Raji (cell line): ENCODE measurements at regions not wholly inside any gene's neighbourhood (a gene's known extent, or its start where the extent isn't known, plus 50 kb on each side); places are given as distances from the start of the nearest gene placed in this dataset.

ENCODE experiments used
- POLR2A ChIP-seq: IDR thresholded peaks from 2 replicates; pipeline ENCODE4 v1.6.1; 2011; ENCODE audit warnings: low read depth, low read length, control low read depth; ENCODE audit not compliant: insufficient read depth

DNA sequence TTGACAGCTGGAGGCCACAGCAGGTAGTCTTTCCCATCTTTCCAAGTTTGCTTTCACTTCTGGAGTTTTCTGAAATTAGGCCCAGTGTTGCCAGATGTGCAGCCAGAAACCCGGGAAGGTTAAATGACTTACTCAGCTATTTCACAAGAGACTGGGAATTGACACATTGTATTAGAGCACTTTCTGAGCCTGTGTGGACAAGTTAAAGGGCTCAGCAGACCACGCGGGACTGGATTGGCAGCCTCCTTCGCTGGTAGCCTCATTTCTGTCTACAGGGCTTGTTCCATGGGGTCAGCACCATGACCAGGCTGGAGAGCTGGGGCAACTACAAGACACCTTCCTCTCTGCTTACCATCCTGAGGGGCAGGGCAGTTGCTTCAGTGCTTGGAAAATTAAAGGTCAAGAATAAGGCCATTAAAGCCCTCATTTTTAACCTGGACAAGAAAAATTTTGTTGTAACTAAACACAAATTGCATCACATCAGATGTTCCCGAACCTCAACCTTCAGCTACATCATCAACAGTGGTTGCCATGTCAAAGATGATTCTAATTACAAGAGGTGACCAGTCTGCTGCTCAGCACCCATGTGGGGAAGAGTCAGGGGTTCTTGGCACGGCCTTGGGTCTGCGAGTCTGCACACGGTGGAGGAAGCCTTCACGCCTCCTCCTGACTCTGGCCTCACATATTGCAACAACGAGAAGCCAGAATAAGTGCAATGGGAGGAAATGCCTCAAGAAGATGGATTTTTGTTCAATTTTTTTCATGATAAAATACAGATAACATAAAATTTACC, 279.5 kb upstream of the RAB6C start:
- no peak for TF ChIP-seq POLR2A

DNA sequence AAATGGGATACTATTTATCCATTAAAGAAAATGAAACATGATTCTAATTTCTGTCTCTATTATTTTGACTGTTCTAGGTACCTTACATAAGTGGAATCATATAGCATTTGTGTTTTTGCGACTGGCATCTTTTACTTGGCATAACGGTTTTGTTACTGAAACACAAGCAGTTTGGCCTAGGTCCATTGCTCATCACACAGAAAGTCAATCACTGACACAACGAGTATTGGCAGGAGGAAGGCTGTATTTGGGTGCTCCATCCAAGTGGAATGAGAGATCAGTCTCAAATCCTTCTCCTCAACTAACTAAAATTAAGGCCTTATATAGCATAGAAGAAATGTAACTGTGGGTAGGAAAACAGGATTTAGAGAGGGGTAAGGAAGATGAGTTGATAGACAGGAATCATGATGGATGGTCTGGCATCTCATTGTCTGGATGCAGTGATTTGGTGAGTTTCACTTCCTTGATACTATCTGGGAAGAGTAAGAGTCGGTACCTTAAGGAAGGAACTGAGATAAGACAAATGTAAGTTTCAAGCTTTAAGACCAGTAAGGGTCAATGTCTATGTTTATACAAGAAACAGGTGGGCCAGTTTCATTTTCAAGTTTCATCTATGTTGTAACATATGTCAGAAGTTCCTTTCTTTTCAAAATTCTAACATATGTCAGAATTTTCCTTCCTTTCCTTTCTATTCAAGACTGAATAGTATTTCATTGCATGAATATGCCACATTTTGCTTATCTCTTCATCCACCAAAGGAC, 276.9 kb upstream of the RAB6C start:
- TF ChIP-seq POLR2A, result no peak

DNA sequence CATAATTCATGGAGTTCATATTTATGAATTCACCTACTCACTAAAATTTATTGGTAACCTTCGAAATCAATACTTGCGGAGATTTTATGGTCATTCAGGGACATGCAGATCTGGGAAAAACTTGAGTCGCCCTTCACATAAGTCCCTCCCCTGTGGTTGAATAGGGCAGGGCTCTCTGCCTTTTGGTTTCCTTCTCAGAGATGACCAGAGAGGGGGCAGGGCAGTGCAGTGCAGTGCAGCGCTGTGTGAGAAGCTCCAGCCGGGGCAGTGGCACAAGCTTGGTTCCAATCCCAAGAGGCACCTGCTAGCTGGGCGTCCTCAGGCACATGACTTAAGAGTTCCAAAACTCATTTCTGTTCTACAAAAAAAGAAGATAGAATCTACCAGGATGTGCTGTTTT, 274.4 kb upstream of the RAB6C start:
- no peak for TF ChIP-seq POLR2A

DNA sequence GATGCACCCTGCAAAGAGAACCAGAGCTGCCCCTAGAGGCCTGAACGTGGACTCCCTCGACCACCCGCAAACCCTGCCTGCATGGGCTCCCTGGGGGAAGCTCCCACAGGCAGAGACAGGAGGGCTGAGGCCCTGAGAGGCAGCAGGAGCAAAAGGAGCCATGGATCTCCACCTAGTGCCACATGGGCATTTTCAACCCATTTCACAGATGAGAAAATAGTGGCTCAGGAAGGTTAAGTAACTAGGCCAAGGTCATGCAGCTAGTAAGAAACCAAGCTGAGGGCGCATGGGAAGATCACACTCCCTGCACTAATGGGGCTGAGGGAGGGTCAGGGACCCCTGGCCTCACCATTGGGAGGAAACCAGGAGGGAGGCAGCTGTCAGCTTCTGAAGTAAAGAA, 271.7 kb upstream of the RAB6C start:
- TF ChIP-seq POLR2A, result no peak

DNA sequence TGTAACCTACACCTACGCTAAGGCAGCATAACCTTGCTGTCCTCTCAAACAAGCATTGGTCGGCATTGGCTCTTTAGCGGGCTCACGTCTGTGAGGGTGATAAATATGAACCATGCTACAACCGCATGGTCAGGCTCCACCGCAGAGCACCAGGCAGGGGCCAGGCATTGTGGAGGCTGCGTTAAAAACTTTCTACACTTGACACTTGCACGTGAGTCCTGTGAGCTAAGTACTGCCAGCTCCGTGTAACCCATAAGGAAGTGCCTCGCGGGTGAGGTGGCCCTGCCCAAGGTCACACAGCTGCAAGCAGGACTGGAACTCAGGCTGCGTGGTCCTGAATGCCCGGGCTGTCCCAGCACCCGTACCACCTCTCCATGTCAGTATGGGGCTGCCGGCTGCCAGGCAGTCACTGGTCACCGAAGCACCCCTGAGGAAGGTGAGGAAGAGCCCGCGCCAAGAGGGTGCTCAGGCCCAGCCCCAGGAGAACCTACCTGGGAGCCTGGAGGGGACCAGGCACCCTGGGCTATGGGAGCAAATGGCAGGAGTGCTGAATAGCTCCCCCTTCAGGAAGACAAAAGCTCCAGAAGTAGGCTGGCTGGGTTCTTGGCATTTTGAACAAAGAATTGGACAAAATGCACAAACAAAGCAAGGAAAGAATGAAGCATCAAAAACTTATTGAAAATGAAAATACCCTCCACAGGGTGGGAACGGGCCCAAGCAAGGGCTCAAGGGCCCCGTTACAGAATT, 271.1 kb upstream of the RAB6C start:
- TF ChIP-seq POLR2A, result no peak

DNA sequence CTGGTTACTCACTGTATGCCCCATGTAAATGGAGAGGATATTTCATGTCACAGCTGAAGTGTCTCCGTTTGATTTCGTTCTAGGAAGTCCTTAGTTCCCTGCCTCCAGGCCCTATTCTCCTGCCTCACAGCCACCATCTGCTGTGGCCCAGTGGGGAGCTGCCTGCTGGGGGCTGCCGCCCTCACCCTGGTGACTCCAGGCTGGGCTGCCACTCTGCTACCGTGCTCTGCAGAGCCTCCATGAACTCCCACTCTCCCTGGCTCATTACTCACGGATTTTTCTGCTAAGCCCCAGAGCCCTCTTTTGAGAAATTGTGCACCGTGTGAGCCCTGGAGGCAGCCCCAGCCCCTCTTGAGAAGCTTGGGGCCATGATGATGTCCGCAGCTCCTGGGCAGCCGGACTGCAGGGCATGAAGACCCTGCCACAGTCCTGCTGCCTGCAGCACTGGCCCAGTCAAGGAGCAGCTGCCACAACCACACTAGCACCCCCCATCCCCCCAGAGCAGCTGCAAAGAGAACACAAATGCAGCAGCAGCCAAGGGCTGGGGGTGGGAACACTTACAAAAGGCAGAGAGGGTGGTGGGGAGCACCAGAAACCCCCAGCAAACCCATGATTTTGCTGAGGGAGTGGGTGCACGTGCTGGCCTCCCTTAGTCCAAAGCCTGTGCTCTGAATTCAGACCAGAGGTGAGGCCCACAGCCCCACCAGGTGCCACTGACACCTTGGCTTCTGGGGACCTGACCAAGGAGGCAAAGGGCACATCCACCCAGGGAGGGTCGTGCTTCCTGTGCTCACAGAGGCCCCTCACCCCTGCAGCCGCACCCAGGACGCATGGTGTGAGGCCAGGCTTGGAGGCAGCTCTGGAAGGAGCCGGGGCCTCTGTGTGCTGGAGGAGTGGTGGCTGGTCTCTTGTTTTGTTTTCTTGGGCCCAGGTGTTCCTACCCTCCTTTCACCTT, 270.2 kb upstream of the RAB6C start:
- no peak for TF ChIP-seq POLR2A

DNA sequence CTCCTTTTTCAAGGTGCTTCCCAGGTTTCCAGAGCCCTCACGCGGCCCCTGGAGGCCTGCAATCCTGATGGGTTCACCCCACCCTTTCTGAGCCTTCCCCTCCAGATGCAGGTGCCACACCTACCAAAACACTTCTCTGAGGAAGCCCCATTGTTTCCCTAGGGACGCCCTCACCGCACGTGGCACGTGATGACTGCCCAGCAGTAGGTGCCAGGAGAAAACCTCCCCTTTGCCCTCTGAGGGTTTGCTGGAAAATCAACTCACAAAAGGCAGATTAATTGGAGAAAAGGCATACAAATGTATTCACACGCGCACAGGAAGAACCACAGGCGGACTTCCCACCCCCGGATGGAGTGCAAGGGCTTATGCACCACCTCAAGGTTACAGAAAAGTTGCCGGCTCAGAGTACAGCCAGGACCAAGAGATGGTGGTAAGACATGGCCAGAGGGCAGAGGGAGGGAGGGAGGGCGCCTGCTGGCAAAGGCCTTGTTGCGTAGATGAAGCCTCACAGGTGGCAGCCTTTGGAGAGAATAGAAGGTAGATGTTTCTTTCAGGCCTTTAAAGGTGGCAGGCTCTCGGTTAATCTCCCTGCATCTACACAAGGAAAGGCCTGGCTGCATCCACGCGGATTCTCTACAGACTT, 269.4 kb upstream of the RAB6C start:
- TF ChIP-seq POLR2A, result no peak

DNA sequence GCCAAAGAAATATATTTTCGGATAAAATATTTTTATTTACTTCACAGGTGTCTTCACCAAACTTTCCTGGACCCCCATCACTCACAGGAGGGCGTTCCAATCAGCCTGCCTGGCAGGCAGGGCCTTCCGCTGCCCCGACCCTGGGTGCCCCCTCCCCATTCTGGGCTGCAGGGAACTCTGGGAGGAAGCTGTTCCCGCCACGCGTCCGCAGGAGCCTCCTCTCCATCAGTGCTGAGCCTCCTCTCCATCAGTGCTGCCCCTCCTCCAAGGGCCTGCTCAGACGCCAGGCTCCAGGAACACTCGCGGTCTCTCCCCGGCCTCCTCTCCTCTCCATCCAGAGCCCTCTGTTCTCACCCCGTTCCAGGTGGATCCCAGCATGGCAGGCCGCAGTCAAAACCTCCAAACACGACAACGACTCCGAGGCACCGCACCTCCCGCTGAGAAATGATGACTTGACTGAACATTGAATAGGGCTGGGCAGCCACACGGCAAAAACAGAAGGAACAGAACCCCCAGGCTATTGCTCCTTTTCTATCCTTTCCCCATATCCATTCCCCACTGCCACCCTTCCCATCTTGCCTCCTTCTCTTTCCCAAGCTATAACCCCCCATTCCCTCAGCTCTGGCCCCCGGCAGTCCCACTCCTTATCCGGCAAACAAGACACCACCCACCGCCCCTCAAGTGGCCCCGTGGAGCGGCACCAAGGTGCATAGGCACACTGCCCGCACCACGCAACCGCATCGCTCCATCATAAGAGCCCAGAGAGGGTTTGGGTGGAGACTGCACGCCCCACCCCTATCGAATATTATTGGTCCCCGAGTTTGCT, 268.6 kb upstream of the RAB6C start:
- no peak for TF ChIP-seq POLR2A

DNA sequence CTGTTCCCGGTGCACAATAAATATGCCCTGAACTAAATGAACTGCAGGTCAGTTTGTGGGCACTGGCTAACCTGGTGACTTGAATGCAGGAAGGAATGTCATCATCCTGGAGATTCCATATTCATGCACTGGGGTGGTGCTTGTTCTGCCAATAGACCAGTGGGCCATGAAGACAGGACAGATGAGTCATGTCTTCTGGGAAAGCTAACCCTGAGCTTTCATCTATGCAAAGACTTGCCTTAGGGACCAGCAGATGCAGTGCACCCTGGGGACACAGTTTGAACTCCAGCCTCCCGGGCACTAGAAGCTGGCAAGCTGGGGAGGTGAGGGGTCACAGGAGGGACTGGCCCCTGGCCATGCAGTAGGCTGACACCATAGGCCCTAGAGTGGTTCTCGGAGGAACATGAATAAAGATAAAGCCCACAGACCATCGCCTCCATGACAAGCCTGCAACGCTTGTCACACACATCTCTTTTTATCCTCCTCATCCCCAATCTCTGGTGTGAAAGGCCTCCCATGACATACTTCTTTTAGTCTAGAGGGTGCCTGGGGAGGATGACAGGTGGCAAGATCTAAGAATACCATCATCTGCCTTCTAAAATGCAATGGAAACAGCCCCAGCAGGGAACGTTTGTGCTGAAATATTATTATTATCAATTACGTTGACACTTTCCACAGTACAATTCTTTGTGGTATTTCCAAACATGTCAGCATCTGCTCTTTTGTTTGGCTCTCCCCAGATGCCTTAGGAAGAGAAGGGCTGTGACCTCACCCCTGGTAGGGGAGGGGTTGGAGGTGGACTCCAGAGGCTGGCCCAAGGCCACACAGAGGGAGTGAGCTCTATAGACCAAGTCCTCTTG, 267.4 kb upstream of the RAB6C start:
- TF ChIP-seq POLR2A, result no peak

DNA sequence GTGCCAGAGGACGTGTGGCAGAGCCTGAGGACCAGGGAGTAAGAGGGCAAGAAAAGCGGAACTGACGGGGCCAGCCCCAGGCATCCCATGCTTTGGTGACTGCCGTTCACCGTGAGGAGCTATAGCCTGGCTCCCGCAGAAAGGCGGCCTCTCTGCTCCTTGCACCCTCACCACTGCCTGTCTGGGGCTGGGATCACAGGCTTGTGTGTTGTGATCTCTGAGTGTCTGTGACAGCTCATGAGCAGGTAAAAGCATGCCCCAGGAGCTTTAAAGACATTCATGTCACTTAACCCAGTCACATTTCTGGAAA, 266.8 kb upstream of the RAB6C start:
- no peak for TF ChIP-seq POLR2A

DNA sequence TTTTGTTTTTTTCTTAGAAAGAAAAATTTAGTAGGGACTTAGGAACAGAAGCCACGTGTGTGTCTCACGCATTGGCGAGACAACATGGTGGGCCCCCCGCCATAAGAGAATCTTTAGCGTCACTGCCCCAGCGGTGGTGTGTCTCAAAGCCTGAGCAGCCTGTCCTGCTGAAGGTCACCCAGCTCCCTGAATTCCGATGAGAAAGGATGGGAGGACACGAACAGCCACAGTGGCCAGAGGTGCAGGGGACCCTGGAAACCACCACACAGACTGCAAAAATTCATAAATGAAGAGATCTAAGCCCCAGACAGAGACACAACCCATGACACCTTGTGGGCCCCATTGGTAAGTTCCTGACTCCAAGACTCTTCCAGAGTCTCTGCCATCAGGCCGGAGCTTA, 266.1 kb upstream of the RAB6C start:
- TF ChIP-seq POLR2A, result no peak

DNA sequence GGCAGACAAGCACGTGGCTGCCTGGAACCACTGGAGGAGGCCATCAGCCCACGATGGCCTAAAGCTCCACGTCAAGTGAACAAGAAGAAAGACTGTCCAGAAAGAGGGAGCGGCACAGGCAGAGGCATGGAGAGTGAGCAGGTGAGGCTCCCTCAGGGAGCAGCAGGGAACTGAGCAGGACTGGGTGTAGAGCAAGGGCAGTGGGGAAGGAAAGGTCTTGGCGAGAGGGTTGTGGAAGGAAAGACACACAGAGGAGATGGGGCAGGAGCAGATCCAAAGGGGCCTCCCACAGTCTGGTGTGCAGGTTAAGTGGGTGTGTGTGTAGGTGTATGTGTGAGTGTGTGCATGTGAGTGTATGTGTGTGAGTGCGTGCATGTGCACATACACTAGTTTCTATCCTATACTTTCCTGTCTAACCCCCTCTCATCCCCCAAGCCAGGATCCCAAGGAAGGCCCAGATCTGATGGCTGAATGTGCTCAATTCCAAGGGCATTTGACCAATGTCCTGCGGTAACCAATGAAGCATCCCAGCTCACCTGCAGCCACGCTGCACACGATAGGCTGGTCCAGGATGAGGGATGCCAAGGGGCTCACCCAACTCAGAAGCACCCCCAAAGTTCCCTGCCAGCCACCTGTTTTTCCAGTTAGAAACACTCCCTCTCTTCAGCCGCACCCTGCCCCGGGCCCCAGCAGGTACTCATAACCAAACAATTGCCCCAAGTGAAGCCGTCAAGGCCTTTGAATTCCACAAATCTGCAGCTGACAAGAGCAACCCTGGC, 262.5 kb upstream of the RAB6C start:
- TF ChIP-seq POLR2A, result no peak
